Mesenteric fat pad (tissue), 1 donor: ENCODE measurements at regions not wholly inside any gene's neighbourhood (a gene's known extent, or its start where the extent isn't known, plus 50 kb on each side); places are given as distances from the start of the nearest gene placed in this dataset.
A peak's percentile ranks its signal among the peaks of the same experiment; 100 is the strongest.
"Not testable (repeated sequence)": the region's sequence is repeated elsewhere in the genome, so short reads cannot be mapped to it uniquely, and the experiment has no call there.

Source experiments
- DNase-seq: peaks from one replicate; pipeline ENCODE4 v3.0.0-alpha.2; 2020; ENCODE audit warnings: low spot score
- donor health status: DM: yes; HTN: yes; CAD: no.

DNA sequence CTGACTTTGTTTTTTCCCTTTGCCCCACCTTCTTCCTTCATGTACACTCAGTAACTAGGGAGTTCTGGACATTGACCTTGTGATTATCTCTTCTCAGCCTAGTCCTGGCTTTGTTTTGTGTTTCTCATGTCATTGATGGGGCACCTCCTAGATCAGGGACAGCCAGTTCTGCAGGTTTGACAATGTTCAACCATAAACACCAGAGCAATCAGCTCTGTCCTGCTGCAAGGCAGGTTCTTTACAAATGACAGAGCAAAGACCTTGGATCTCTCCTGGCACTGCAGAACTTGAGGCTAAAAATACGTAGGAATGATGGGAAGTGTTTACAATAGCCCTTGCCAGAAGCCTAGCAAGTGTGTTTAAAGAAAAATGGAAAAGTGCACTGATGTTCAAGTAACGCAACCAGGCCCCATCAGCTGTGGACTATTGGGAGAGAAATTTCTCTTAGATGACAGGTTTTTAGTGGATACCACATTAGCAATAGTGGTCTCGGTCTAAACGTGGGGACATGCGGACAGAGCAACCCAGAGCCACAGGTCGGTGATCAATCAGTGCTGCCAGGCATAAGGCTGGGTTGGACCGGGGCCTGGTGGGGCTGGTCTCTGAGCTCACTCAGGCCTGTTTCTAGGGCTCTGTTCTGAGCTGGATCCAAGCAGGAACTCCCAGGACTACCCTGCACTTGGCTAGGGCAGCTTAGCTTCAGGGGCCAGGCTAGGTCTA lies 76.8 kb downstream of the SOWAHC start:
- DNase-seq = no peak

DNA sequence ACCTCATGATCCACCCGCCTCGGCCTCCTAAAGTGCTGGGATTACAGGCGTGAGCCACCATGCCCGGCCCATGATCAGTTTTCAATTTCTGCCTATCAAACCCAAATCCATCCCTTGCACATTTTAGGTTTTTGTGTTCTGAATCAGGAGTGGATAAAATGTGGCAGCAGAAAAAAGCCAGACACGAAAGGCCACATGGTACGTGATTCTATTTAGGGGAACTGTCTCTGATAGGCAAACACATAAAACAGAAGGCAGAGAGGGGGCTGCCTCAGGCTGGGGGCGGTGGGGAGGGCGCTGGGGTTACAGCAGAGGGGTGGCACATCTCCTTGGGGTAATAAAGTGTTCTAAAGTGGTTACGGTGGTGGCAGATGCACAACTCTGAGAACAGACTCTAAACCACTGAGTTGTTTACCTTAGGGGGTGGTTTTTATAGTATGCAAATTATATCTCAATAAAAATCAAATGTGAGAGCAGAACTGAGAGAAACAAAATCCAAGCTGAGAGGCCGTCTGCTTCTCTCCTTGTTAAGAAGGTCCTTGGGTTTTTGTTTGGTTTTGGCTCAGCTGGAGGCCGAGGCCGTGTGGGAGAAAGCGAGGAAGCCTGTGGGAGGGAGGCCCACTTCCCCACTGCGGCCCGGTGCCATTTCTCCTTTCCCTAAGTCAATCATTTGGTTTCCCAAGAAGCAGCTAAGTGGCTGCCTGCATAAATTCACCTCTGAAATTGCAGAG lies 78.0 kb downstream of the SOWAHC start:
- DNase-seq = no peak

DNA sequence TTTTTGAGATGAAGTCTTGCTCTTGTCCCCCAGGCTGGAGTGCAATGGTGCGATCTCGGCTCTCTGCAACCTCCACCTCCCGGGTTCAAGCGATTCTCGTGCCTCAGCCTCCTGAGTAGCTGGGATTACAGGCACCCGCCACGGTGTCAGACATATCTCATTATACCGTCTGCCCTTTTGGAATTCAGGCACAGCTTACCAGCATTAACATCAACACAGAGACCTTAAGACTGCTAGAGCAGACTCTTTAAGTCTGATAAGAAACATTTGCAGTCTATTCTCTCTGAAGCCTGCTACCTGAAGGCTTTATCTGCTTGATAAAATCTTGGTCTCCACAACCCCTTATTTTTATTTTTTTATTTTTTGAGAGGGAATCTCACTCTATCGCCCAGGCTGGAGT lies 78.7 kb downstream of the SOWAHC start:
- not testable (repeated sequence) for DNase-seq

DNA sequence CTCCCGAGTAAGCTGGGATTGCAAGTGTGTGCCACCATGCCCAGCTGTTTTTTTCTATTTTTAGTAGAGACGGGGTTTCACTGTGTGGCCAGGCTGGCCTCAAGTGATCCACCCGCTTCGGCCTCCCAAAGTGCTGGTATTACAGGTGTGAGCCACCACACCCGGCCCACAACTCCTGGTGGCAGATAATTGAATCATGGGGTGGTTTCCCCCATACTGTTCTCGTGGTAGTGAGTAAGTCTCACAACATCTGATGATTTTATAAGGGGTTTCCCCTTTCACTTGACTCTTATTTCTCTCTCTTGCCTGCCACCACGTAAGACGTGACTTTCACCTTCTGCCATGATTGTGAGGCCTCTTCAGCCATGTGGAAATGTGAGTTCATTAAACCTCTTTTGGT lies 79.1 kb downstream of the SOWAHC start:
- not testable (repeated sequence) for DNase-seq

DNA sequence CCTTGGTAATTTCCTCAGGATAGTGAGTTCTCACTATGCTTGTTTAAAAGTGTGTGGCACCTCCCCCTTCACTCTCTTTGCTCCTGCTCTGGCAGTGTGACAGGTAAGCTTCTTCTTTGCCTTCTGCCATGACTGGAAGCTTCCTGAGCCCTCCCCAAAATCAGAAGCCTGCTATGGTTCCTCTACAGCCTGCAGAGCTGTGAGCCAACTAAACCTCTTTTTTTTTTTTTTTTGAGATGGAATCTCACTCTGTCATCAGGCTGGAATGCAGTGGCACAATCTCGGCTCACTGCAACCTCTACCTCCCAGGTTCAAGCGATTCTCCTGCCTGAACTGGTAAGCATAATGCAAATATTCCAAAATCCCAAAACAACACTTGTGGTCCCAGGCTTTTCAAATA lies 80.0 kb downstream of the SOWAHC start:
- DNase-seq = no peak

DNA sequence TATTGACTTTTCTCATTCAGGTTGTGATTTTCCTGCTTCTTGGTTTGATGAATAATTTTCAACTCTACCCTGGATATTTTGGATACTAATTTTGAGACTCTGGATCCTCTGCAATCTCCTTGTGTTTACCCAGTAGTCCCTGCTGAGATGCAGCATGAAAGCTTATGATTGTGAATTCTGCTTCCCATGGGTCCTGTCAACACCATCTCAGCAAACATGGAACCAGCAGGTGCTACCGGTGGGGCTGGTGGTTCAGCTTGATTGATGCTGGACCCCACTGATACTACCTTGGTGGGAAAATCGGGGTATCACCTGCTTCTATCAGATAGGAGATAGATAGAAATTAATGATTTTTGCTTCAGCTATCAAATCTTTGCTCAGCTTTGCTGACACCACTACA lies 81.1 kb downstream of the SOWAHC start:
- no peak for DNase-seq

DNA sequence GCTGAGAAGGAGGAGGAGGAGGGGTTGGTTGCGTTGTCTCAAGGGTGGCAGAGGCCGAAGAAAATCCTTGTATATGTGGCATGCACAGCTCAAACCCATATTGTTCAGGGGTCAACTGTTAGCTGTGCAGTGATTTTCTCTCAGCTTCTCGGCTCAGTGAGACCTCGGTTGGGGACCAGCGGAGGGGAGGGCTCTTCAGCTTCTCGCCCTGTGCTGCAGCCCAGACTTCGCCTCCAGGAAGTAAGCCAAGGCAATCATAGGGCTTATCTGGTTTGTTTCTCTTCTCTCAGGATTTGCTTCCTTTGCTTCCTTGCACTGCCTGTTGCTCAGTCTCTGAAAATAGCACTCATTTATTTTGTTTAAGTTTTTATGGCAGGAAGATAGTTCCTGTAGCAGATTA lies 85.5 kb downstream of the SOWAHC start:
- DNase-seq = no peak

DNA sequence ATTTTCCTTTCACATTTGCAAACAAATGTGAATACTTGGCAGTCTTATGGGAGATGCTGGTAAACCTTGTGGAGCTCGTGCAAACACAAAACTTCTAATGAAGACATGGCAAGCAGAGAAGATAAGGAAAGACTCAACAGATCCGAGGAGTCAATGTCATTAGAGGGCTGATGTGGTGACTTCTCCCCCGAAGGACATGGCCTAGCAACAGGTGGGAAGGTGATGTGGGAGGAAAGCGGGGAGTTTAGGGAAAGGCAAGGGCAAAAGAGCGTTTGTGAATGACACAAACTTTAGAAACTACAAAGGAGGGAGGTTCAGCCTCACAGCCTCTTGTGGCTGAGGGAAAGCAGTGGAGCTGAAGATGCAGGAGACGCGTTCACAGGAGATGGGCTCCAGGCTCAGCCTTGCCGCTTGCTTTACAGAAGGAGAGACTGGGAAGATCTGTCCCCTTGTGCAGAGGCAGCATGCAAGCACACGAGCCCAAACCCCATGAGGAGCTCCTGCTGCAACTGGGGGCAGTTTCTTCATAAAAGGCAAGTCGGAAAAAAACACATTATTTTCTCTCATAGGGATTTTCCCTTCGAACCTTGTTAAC lies 86.6 kb downstream of the SOWAHC start:
- no peak for DNase-seq

DNA sequence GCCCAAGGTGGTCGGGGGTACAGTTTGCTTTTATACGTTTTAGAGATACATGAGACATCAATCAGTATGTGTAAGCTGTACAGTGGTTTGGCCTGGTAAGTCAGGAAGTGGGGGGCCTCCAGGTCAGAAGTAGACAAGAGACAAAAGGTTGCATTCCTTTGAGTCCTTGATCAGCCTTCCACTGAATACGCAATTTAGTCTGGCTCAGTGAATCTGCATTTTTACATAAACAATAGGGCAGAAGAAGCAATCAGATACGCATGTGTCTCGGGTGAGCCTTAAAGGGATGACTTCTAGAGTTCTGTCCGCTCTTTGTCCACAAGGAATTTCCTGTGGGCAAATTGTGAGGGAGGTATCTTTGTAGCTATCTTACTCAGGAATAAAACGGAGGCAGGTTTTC lies 87.2 kb downstream of the SOWAHC start:
- no peak for DNase-seq

DNA sequence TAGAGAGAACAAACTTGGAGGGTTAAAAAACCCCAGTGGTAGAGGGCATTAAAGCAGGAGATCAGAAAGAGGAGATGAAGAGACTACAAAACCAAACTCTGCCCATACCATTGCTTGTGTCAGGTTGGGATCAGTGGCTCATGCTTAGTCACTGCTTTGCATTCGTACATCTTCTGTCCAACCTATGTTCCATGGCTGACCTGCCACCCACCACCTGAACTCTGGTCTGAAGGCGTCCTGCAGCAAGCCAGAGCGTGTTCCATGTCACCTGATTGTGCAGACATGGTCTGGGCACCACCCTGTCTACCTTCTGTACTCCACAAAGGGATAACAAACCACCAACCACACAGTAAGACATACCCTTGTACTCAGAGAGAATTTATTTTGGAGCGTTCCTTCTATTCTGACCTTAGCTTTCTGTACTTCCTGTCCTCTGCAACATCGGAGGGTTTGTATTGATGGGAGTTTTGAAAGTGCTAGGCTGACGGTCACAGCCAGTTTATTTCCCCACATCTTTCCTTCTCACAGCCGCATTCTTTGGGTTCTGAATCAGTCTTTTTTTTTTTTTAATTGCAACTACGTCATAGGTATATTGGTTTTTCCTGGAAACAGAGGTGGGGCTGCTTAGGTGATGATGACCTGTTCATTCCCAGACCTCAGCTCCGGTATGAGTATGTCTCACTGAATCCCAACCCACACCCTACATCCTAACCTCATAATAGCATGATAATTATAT lies 88.3 kb downstream of the SOWAHC start:
- no peak for DNase-seq

DNA sequence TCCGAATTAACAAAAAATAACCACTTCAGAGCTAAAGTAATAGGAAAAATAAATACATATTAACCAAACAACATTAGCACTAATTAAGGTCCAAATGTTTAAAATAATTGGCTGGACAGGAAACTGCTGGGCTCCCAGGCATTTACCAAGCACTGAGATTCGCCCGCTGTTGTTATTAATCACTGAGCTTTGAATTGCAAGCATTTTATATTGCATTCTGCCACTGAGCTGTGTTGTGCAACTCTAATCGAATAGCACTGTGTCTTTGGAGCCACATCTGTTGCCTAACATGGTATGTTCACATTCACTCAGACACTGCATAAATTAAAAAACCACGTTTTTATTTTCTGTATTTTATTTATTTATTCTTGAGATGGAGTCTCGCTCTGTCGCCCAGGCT lies 88.9 kb downstream of the SOWAHC start:
- DNase-seq = no peak

DNA sequence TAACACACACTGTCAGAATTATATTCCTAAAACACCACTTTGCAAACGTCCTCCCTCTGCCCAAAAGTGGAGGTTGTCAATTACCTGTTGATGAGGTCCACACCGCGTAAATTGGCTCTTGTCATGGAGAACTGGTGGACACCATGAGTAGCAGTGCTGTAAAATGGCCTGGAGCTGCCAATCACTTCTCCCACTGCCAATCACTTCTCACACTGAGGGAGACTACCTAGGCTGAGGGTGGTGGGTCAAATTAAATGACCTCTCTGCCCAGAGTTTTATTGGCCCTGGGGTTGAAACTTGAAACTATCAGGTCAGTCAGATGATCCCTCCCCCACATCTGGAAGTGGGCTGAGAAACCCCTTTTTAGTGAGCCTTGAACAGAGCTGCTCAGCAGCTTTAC lies 89.6 kb downstream of the SOWAHC start:
- no peak for DNase-seq

DNA sequence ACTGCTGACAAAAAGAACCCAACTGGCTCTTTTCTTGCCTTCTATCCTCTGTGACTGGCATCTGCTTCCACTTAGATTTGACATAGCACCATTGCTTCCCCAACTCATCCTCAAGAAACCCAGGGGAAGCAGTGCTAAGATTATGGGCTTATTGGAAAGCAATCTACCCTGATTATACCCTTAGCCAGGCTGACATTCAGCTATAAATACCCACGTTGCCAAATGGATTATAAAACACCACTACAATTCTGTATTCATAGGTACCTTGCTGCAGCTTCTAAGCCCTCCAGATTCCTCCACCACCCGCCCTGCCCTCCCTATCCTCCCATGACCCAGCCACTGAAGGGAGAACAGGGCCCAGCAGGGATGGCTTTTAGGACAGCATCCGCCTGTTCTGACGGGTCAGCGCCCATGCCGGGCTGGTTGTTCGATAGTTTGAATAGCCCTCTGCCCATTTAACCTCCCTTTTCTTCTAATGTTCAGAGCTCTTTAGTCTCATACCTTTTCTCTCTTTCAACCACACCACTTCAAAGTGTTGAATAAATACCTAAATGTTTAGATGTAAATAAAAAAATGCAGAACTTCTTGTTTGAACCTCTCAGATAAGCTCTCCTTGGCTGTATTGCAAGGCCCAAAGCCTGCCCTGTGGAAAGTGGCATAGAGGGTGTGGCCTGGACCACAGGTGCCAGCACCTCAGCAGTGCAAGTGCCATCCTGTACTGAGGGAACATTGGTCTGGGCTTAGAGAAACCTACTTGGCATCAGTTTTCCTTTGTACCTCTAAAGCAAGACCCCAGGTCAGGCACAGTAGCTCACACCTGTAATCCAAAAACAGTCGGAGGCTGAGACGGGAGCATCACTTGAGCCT lies 86.6 kb upstream of the RGPD5 start:
- no peak for DNase-seq

DNA sequence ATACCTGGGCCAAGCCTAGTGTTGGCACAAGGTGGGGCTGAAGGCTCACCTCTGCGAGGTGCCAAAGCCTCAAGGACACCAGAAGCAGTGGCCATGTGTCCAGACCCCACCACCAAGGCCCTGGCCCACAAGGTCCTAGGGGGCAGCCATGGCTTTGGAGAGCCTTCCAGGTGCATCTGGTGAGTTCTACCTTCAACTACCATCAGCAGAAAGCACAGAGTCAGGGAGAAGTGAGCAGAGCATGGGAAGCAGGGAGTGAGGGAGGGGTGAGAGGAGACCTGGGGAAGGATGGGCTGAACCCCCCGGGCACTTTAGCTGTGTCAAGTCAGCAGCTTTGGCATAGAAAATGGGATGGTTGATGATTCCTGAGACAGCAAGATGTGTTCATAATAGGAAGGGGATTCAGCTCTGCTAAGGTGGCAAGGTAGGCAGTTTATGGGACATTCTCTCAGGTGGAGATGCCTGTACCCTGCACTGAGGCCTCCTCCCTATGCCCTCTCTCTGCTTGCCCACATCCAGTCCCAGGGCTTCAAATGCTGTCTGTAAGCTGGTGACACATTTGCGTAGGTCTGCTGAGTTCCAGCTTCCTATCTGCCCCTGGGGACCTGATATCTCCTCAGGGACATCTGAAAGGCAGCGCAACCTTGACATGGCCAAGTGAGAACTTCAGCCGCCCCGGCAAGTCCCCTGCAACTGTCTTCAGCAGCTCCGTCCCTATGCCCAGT lies 83.4 kb upstream of the RGPD5 start:
- peak; percentile 49 for DNase-seq

DNA sequence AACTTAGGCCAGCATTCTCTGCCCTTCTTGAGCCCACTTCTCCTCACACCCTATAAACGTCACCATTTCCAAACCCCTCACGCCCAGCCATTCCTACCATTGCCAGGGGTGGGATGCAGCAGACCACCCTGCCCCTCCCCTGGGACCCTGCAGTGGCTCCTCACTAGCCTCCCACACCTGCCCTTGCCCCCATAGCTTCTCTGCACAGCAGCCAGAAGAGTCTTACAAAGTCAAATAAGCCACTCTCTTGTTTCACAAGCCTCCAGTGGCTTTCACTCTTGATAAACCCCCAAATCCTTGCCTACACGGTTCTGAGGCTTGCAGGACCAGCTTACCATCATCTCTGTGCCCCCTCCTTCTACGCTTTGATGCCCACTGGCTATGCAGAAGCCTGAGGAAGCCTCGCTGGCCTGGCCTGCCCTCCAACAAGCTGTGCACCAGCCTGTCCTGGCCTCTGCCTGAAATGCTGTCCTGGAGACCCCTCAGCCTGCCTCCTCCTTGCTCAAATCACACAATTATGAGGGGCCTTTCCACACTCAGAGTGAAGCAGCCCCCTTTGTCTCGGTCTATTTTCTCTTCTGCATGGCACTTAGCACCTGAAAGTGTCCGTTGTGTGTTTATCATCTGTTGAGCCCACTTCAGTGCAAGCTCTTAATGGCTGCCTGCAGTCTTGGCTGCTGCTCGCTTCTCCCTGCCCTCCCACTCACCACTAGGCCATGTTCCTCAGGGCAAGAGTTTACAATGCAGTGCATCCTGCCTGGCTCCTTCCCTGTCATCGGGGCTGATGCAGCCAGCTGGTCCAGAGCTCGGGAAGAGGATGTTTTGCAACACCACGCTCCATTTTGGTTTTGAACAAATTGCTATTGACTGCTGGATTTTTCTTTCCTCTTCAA lies 82.6 kb upstream of the RGPD5 start:
- DNase-seq = peak; percentile 78

DNA sequence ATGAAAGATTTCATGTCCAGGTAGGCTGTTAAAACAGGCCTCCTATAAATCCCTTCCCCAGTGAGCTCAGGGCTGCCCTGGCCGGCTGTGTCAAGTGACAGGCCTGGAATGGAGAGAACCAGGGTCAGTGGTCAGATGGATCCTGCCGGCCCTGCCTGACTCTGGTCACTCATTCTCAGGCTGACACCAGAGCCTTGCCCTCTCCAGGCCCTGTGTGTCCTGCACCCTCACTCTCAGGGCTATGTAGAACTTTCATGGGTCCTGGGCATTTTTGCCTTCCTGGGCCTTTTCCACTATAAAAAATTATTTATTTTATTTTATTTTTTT lies 82.0 kb upstream of the RGPD5 start:
- DNase-seq = peak; percentile 67

DNA sequence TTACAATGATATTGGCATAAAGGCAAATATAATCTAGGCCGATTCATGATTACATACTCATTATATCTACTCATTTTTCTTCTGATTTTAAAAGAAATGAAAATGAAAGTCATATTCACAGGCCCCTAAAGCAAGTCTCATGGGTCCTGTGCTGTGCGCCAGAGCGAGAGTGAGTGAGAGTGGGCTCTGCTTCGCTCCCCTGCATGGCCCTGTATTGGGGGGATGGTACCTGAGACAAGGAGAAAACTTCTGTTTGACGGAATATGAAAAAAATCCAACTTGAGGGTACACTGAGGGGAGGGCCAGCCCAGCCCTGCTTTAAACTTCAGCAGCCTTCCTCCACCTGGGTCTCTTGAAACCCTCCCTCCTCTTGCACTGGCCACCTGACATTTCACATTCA lies 81.4 kb upstream of the RGPD5 start:
- DNase-seq = peak; percentile 53

DNA sequence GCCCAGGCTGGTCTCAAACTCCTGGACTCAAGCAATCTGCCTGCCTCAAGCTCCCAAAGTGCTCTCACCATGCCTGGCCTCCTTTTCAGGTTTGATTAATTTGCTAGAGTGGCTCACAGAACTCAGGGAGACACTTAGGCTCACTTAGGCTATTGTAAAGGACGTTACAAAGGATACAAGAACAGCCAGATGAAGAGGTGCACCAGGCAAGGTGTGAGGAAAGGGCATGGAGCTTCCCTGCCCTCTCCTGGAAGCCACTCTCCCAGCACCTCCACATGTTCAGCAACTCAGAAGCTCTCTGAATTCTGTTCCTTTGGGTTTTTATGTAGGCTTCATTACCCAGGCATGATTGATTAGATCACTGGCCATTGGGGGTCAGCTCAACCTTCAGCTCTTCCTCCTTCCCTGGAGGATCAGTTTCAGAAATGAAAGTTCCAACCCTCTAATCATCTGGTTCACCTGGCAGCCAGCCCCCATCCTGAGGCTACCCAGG lies 78.7 kb upstream of the RGPD5 start:
- peak; percentile 12 for DNase-seq

DNA sequence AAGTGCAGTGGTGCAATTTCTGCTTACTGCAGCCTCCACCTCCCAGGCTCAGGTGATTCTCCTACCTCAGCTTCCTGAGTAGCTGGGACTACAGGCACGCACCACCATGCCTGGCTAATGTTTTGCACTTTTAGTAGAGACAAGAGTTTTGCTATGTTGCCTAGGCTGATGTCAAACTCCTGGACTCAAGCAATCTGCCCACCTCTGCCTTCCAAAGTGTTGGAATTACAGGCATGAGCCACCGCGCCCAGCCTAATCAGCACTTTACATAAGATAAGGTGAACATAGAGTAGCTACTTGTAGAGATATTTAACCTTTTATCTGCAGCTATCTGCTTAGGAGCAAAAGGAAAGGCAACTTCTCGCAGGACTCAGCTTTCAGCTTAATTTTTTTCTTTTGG lies 77.5 kb upstream of the RGPD5 start:
- DNase-seq = peak; percentile 28
